ENCODE measurements at regions not wholly inside any gene's neighbourhood (a gene's known extent, or its start where the extent isn't known, plus 50 kb on each side); places are given as distances from the start of the nearest gene placed in this dataset.
"Not testable (repeated sequence)": the region's sequence is repeated elsewhere in the genome, so short reads cannot be mapped to it uniquely, and the experiment has no call there.

DNA sequence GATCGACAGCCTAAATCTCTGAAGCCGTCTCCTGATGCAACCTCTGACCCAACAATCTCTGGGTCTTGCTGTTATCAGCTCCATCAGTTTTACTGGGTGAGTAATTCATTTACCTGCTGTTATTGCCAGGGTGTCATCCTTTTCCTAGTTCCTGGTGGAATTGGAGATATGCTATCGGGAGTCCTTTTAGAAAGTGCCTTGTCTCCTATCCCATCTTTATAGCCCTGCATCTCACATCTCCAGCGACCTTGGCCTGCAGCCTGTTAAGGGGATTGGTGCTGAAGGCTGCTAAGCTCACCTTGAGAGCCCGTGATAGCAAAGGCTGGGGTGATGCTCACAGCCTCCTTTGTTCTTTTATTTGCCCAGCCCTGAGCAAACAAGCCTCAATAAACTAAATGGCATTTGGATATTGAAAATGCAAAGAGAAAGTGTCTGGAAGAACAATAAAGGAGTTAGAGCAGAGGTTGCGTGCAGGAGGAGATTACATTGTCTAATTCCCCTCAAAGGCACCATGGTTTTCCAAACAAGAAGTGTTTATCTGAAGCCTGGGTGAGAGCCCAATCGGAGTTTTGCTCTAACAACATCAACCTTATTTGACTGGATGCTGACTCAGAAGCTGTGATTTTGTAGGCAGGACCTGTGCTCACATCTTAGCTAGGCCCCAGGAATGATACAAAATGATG lies 101.8 kb downstream of the RPLP1 start:
- DNase-seq = peak; percentile 94

DNA sequence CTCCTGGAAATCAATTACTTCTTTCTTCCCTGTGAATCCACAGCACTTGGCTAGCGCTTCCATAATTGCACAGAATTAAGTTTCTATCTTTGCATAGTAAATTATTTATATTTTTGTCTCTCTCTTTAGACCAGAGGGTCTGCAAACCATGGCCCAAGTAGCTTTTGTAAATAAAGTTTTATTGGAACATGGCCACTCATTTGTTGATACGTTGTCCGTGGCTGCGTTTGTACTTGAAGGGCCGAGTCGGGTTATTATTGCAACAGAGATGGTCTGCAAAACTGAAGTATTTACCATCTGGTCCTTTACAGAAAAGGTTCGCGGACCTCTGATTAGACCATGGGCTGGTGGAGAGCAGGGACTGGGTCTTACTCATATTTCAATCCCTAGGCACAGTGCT lies 102.5 kb downstream of the RPLP1 start:
- DNase-seq = peak; percentile 35

GRCh38 chr15:69556344-69556743 lies 103.7 kb downstream of the RPLP1 start:
- DNase-seq = no peak

DNA sequence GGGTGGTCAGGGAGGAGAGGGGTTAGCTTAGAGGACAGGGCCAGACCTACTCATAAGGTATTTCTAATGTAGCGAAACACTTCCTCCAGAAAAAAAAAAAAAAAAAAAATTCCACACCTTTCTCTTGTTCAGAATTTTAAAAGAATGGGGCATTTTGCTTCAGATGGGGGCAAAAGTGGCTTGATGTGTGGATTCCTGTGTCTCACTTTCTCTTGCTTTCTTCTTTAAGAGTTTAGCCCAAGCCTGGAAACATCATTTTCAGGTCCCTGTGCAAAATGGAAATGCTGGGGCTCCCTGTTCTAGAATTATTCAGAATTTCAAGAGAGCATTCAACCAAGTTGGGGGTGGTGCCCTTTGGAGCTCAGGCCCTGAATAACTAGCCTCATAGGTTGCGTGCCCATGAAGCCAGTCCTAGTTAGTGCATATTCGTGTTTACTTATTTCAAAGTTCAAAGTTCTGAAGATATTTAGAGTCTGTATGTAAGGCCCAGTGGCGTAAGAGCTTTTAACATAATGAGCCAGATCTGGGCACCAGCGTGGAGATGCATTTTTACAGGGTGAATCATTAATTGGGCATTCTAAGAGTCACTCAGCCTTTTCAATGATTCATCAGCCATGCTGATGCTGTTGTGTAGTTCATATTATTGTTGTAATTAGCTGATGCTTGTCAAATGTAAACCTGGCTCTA lies 104.5 kb downstream of the RPLP1 start:
- peak; percentile 90 for DNase-seq

- no peak for DNase-seq
These were observed 105.2 kb downstream of the RPLP1 start for GRCh38 chr15:69557707-69558409.

DNA sequence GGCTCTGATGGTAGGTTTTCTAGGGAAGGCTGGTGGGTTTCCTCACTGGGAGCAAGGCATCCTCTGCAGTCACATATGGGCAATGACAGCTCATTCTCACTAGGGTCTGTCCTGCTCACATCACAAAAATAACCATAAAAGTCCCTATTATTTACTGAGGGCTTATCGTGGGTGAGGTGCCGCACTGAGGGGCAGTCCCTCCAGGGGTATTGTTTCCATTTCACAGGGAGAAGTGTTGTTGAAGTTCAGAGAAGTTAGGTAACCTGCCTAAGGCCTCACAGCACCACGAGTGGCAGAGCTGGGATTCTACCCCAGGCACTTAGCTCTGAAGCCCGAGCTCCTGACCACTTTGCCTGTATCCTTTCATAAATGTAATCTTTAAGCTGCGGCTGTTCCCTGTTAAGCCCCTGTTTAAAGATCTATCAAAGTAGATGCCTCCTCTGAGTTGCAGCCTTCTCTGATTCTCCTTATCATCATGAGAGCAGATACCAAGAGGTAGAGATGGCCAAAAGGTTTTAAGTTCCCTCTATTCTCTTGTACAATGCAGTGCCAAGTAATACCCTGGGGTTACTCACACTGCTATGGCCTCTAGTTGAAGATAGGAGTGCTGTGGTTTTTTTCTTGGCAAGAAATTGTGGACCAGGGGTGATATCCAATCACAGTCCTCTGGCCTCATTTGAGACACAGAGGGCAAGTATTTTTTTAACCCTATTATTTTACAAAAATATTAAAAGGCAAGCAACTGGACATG lies 107.0 kb downstream of the RPLP1 start:
- DNase-seq = no peak

- DNase-seq = peak; percentile 87
These were observed 108.6 kb downstream of the RPLP1 start for GRCh38 chr15:69561071-69561784.

GRCh38 chr15:69562116-69562515 lies 109.5 kb downstream of the RPLP1 start:
- DNase-seq = peak; percentile 48

- DNase-seq = peak; percentile 48
These were observed 109.9 kb downstream of the RPLP1 start for GRCh38 chr15:69562564-69562963.

GRCh38 chr15:69565066-69565655 lies 112.5 kb downstream of the RPLP1 start:
- no peak for DNase-seq

GRCh38 chr15:69567238-69567760 lies 114.7 kb downstream of the RPLP1 start:
- DNase-seq = not testable (repeated sequence)

DNA sequence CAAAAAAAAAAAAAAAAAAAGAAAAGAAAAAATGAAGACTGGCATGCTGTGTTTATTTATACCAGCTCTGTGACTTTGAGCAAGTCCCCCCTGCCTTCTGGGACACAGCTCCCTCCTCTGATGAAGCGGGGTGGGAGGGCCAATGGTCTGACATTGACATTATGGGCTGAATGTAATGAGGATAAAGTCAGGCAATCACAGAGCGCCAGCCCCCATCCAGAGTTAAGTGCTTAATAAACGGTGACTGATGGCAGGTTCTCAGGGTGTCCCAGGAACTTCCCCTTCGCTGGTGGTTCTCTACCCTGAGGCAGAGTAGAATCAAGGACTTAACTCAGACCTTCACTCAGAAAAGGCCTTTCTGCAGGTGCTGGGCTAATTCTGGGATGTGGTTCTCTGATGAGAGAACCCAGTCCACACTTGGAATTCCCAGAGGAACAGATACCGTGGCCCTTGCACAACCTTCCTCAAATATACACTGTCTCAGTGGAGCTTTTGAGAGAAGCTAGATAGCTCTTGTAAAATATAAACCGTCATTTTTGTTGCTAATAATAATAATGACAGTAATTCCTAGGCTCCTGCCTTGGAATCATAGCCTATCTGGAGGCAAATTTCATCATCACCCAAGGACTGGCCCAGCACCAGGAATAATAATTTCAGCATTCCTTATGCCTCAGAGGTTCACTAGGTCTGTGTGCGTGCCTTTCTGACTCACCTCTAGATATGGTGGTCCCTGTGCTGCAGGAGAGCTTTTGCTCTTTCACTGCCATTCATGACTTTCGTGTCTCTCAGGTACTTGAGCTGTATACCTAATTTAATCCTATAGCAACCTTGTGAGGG lies 115.8 kb downstream of the RPLP1 start:
- no peak for DNase-seq

GRCh38 chr15:69570454-69570853 lies 117.8 kb downstream of the RPLP1 start:
- no peak for DNase-seq

- DNase-seq = no peak
These were observed 118.4 kb downstream of the RPLP1 start for GRCh38 chr15:69570997-69571396.

GRCh38 chr15:69573278-69573677 lies 120.7 kb downstream of the RPLP1 start:
- DNase-seq = not testable (repeated sequence)

DNA sequence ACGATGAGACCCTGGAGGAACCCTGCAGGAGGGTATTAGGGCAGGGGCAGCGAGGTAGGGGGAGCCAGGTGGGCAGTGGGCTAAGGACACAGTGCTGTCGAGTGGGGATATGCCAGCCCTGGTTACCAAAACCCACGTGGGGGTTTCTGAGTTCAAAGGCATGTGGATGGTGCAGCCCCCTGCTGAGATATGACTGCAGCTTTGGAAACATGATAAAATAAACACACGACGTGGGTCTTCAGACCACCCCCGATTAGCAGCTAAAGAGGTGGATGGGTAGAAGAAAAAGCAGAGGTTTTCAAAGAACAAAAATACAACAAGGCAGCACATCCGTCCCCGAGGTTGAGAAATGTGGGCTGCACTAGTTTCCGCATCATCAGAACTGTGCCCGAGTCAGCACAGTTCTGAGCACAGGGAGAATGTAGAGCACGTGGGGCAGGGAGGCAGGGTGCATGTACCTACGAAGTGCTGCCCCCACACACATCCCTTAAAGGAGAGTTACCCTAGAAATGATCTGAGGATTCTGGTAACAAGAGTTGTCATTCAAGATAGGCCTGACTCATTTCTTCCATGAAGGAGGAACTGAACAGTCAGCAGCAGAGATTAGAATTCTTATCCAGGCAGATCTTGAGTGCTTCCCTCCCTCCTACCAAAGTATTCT lies 121.3 kb downstream of the RPLP1 start:
- DNase-seq = no peak

GRCh38 chr15:69574506-69574905 lies 121.9 kb downstream of the RPLP1 start:
- DNase-seq = no peak

DNA sequence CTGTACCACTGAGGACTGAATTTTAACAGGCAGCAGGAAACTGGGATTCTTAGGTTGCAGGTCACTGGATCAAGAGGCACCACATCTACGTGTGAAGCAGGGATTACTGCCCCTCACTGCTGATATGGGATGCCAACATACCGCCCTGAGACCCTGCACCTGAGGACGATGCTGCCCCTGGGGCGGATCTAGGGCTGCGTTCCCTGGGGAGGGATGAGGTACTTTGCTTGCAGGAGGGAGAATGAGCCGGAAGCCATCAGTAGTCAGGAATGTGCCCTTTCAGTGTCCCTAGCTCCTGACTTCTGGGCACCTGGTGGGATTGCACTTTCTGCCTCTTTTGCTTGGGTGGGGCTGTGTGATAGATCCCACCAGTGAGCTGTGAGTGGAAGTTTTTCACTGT lies 122.8 kb downstream of the RPLP1 start:
- no peak for DNase-seq

DNA sequence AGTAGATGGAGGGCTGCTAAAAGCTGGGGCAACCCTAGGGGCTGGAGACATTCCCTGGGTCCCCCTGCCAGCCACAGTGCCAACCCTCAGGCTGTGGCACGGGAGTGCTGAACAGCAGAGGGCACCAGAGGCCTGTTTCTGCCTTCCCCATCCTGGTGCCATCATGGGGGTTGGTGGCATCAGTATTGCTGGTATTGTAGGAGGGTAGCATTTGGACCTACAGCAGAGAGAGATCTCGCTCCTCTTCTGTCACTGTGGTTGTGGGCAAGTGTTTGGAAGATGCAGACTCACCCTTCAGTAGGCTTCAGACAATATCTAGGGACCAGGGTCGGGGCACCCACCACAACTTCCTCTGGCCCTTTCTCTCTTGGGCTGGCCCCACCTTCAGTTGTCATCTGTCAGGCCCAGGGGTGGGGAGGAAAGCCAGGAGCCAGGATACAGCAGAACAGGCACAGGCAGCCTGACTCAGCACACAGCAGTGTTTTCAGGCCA lies 123.5 kb downstream of the RPLP1 start:
- peak; percentile 29 for DNase-seq

GRCh38 chr15:69576948-69577351 lies 124.3 kb downstream of the RPLP1 start:
- peak; percentile 30 for DNase-seq
